BLaER1 treated with 17β-estradiol and CSF1 and Interleukin-3, amounts not matched to agents 10 nM and 100 nM (cell line): ENCODE measurements at regions not wholly inside any gene's neighbourhood (a gene's known extent, or its start where the extent isn't known, plus 50 kb on each side); places are given as distances from the start of the nearest gene placed in this dataset.

Experiments used
- H3K27ac ChIP-seq, 11 experiments: shearing (Covaris generic); formaldehyde crosslinking; 2 replicates each; pipeline ENCODE4 v1.8.1; 2022
- H3K27me3 ChIP-seq, 11 experiments: shearing (Covaris generic); formaldehyde crosslinking; 2 replicates each; pipeline ENCODE4 v1.8.1; 2022
- H3K36me3 ChIP-seq, 11 experiments: shearing (Covaris generic); formaldehyde crosslinking; 2 replicates each; pipeline ENCODE4 v1.8.1; 2022
- H3K4me1 ChIP-seq, 10 experiments: shearing (Covaris generic); formaldehyde crosslinking; 2 replicates each; pipeline ENCODE4 v1.8.1; 2022
- H3K4me2 ChIP-seq, 11 experiments: shearing (Covaris generic); formaldehyde crosslinking; 2 replicates each; pipeline ENCODE4 v1.8.1; 2022
- H3K4me3 ChIP-seq, 10 experiments: shearing (Covaris generic); formaldehyde crosslinking; 2 replicates each; pipeline ENCODE4 v1.8.1; 2022
- H3K9ac ChIP-seq, 11 experiments: shearing (Covaris generic); formaldehyde crosslinking; 2 replicates each; pipeline ENCODE4 v1.8.1; 2022
- H3K9me3 ChIP-seq, 11 experiments: shearing (Covaris generic); formaldehyde crosslinking; replicated peaks in 1 of 11; 2 replicates each; pipeline ENCODE4 v1.8.1; 2022
- H4K20me1 ChIP-seq, 11 experiments: shearing (Covaris generic); formaldehyde crosslinking; 2 replicates each; pipeline ENCODE4 v1.8.1; 2022
- Cebpa-rat ChIP-seq, 11 experiments: shearing (Covaris generic); IDR thresholded peaks; 2 replicates each; pipeline ENCODE4 v1.8.1; 2022

GRCh38 chr12:66066137-66066928, 64.2 kb downstream of the LLPH start:
- Histone ChIP-seq H3K27ac (no peak overlapping the region), H3K4me2 (peak overlapping the region in 9 of 11 experiments; percentile 9 to 64 (median 27); a peak in 14 of 22 replicates), H3K4me3 (no peak overlapping the region)

DNA sequence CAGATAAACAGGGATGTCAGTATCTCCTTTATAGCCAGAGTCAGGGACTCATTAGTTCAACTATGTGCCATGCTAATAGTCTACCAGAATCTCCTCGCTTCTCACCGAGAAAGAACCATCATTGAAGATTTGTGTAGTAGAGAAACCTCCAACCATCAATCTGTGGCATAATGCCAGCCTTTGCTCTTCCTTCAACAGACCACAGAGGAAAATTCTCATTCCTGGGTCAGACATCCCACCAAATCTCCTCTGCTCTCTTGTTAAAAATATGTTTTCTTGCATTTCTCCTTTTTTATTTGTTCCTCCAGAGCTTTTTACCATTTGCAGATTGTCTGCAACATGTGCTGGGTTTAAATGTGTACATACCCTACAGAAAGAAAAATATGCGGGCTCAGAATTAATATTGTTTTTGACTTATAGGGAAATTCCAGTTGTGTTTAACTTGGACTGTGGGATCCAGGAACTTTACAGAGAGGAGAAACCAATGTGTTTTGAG, 64.9 kb downstream of the LLPH start:
- no peak overlapping the region for H3K4me2 ChIP-seq
- H3K4me3 ChIP-seq, result no peak overlapping the region
- no peak overlapping the region for H3K9ac ChIP-seq
- no peak for TF ChIP-seq Cebpa-rat (IDR thresholded peaks at IDR 0.05)
- no peaks in the 10 kb centered on the region for H3K9me3 ChIP-seq
- H3K27me3 ChIP-seq, result no peaks in the 10 kb centered on the region
- H3K4me1 ChIP-seq, result peaks cover 3 to 18% (median 14%) of the 10 kb centered on the region in 10 experiments; a peak in 19 of 20 replicates
- no peaks in the 10 kb centered on the region for H3K36me3 ChIP-seq
- H3K27ac ChIP-seq, result no peak overlapping the region
- no peaks in the 10 kb centered on the region for H4K20me1 ChIP-seq

More at GRCh38 chr12:66066137-66066928, 64.2 kb downstream of the LLPH start:
- Histone ChIP-seq H3K9me3 (no peaks in the 10 kb centered on the region), H3K9ac (no peak overlapping the region), H3K36me3 (no peaks in the 10 kb centered on the region), H3K4me1 (peaks cover 9 to 23% (median 19%) of the 10 kb centered on the region in 10 experiments), H4K20me1 (no peaks in the 10 kb centered on the region), H3K27me3 (no peaks in the 10 kb centered on the region)
- no peak for TF ChIP-seq Cebpa-rat (IDR thresholded peaks at IDR 0.05)

- no peak overlapping the region for H3K4me2 ChIP-seq
These were observed 65.4 kb downstream of the LLPH start for GRCh38 chr12:66065150-66065549.

GRCh38 chr12:66063916-66064315, 66.6 kb downstream of the LLPH start:
- Histone ChIP-seq H3K36me3 (no peaks in the 10 kb centered on the region), H3K4me2 (no peak overlapping the region), H3K4me1 (peaks cover 0 to 18% (median 14%) of the 10 kb centered on the region in 10 experiments; a peak in 17 of 20 replicates), H3K4me3 (no peak overlapping the region), H3K27ac (no peak overlapping the region), H3K9me3 (no peaks in the 10 kb centered on the region), H3K9ac (no peak overlapping the region), H3K27me3 (no peaks in the 10 kb centered on the region), H4K20me1 (no peaks in the 10 kb centered on the region)
- TF ChIP-seq Cebpa-rat (IDR thresholded peaks at IDR 0.05), result no peak

More at GRCh38 chr12:66065150-66065549, 65.4 kb downstream of the LLPH start:
- no peak overlapping the region for H3K4me3 ChIP-seq
- no peaks in the 10 kb centered on the region for H4K20me1 ChIP-seq
- H3K9ac ChIP-seq, result no peak overlapping the region
- H3K27ac ChIP-seq, result no peak overlapping the region
- no peak for TF ChIP-seq Cebpa-rat (IDR thresholded peaks at IDR 0.05)
- no peaks in the 10 kb centered on the region for H3K27me3 ChIP-seq
- no peaks in the 10 kb centered on the region for H3K36me3 ChIP-seq
- peaks cover 0 to 18% (median 14%) of the 10 kb centered on the region in 10 experiments; a peak in 17 of 20 replicates for H3K4me1 ChIP-seq
- no peaks in the 10 kb centered on the region for H3K9me3 ChIP-seq

DNA sequence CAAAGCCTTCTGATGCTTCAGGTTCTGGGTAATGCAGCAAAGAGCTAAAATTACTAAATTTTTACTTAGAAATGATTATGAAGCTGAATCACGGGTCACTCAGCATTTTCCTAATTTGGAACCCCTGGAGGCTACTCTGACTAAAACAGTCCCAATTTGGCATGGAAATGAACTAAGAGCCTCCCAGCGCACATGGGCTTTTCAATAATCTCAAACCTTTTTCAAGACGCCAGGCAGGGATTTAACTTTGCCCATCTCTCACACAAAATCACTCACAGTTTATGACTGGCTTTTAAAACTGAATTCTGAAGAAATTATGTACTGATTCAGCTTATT, 68.3 kb downstream of the LLPH start:
- Histone ChIP-seq H3K9me3 (no peaks in the 10 kb centered on the region), H3K9ac (no peak overlapping the region), H3K4me1 (peaks cover 0 to 15% (median 12%) of the 10 kb centered on the region in 10 experiments; a peak in 17 of 20 replicates), H4K20me1 (no peaks in the 10 kb centered on the region), H3K27me3 (no peaks in the 10 kb centered on the region), H3K4me2 (no peak overlapping the region), H3K4me3 (no peak overlapping the region), H3K27ac (no peak overlapping the region), H3K36me3 (no peaks in the 10 kb centered on the region)
- TF ChIP-seq Cebpa-rat (IDR thresholded peaks at IDR 0.05), result no peak

DNA sequence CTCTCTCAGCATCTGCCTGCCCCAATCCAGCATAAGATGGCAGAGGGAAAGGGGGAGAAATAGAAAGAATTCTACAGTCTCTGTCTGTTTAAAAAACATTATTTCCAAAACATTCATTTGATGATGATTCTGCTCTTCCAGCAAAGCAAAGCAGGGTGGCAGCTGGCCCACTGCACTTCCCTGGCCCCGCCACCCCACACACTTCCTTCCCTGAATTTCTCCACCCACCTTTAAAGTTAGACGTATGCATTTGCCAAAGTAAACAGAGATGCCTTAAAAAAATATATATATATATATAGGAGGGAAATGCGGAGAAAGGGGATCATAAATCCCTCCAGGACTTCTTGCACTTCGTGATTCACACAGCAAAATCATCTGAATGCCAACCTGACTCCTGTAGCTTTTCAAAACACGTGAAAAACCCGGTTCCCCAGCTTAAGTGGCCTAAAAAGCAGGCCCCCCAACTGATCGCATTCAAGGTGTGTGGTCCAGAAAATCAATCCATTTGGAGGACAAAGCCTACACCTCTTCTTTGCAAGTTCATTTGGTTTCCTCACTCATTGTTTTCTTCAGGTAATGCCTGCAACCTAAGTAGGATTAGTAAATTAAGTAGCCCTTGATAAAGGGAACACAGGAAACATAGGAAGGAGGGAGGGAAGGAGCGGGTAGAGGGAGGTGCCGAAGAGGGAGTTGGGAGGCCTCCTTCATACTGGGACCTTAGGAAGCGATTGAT, 68.8 kb downstream of the LLPH start:
- Histone ChIP-seq H3K4me3 (no peak overlapping the region), H3K4me2 (no peak overlapping the region), H3K9ac (no peak overlapping the region), H3K36me3 (no peaks in the 10 kb centered on the region), H4K20me1 (no peaks in the 10 kb centered on the region), H3K4me1 (peaks cover 0 to 10% (median 7%) of the 10 kb centered on the region in 10 experiments; a peak in 17 of 20 replicates), H3K9me3 (no peaks in the 10 kb centered on the region), H3K27me3 (no peaks in the 10 kb centered on the region), H3K27ac (no peak overlapping the region)
- no peak for TF ChIP-seq Cebpa-rat (IDR thresholded peaks at IDR 0.05)

GRCh38 chr12:66061076-66061475, 69.5 kb downstream of the LLPH start:
- no peak overlapping the region for H3K4me3 ChIP-seq
- TF ChIP-seq Cebpa-rat (IDR thresholded peaks at IDR 0.05), result no peak
- H3K9ac ChIP-seq, result no peak overlapping the region
- H3K36me3 ChIP-seq, result no peaks in the 10 kb centered on the region
- H3K9me3 ChIP-seq, result no peaks in the 10 kb centered on the region
- no peaks in the 10 kb centered on the region for H3K27me3 ChIP-seq
- H3K4me1 ChIP-seq, result peaks cover 0 to 10% (median 1%) of the 10 kb centered on the region in 10 experiments; a peak in 12 of 20 replicates
- H4K20me1 ChIP-seq, result no peaks in the 10 kb centered on the region
- no peak overlapping the region for H3K4me2 ChIP-seq
- no peak overlapping the region for H3K27ac ChIP-seq

- H3K27me3 ChIP-seq, result no peaks in the 10 kb centered on the region
- H3K4me3 ChIP-seq, result no peak overlapping the region
- H4K20me1 ChIP-seq, result no peaks in the 10 kb centered on the region
- no peak for TF ChIP-seq Cebpa-rat (IDR thresholded peaks at IDR 0.05)
- H3K9me3 ChIP-seq, result no peaks in the 10 kb centered on the region
- no peaks in the 10 kb centered on the region for H3K36me3 ChIP-seq
- no peak overlapping the region for H3K4me2 ChIP-seq
- H3K4me1 ChIP-seq, result peaks cover 0 to 16% (median 0%) of the 10 kb centered on the region in 10 experiments; a peak in 3 of 20 replicates
- H3K9ac ChIP-seq, result no peak overlapping the region
- no peak overlapping the region for H3K27ac ChIP-seq
These were observed 70.2 kb downstream of the LLPH start for GRCh38 chr12:66060163-66060907.

DNA sequence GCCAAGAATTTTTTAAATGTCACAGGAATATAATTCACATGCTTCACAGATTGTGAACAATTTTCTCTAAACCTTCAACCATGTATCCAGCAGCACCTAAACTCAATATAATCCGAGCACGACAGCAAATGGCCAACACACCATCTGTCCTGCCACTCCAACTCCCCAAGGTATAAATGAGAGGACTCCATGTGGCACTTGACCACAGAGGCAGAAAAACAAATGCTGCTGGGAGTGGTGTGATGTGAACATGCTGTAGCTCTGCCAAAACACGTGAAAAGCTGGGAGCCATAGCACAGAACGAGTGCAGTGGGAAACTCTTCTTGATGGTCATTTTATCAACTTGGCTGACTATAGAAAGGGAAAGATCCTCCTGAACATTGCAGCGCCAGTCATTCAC, 70.9 kb downstream of the LLPH start:
- Histone ChIP-seq H3K27ac (no peak overlapping the region), H3K9me3 (no peaks in the 10 kb centered on the region), H3K4me2 (no peak overlapping the region), H3K4me1 (peaks cover 0 to 16% (median 0%) of the 10 kb centered on the region in 10 experiments; a peak in 3 of 20 replicates), H3K36me3 (no peaks in the 10 kb centered on the region), H3K27me3 (no peaks in the 10 kb centered on the region), H3K4me3 (no peak overlapping the region), H3K9ac (no peak overlapping the region), H4K20me1 (no peaks in the 10 kb centered on the region)
- no peak for TF ChIP-seq Cebpa-rat (IDR thresholded peaks at IDR 0.05)
